SK-N-SH (cell line): ENCODE measurements at regions not wholly inside any gene's neighbourhood (a gene's known extent, or its start where the extent isn't known, plus 50 kb on each side); places are given as distances from the start of the nearest gene placed in this dataset.

ENCODE experiments used
- GABPA ChIP-seq: IDR thresholded peaks from 2 replicates; pipeline ENCODE4 v1.4.0; 2012; ENCODE audit warnings: low read depth, mild to moderate bottlenecking
- NRF1 ChIP-seq: IDR thresholded peaks from 2 replicates; pipeline ENCODE4 v1.6.1; 2012; ENCODE audit warnings: low read depth, mild to moderate bottlenecking, low read length

DNA sequence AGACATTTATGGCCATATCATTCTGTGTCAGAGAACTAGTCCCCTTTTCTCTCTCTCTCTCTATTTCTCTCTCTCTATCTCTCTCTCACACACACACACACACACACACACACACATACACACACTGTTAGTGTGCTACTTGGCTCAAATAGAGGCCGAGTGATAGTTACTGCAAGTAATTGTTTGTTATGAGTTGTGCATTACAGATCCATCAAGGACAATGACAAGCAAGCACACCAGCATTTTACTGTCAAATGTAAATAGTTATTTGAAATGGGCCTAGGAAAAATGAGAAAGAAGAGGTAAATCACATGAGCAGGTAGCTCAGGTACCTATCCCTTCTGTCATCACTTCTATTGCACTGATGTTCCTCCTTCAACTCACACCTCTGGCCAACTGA lies 122.4 kb upstream of the CDH7 start:
- TF ChIP-seq GABPA, result no peak
- TF ChIP-seq NRF1, result no peak
